KMS-11 (cell line): ENCODE measurements at regions not wholly inside any gene's neighbourhood (a gene's known extent, or its start where the extent isn't known, plus 50 kb on each side); places are given as distances from the start of the nearest gene placed in this dataset.

Experiments used
- H2AFZ ChIP-seq: fragments of 200-600 bp; sonication (generic); 2 replicates; pipeline ENCODE4 v1.6.1; 2016; ENCODE audit warnings: antibody characterized with exemption, mixed run types, low read depth
- H3K27ac ChIP-seq: fragments of 200-600 bp; sonication (generic); 2 replicates; pipeline ENCODE4 v1.6.1; 2016; ENCODE audit warnings: mild to moderate bottlenecking, mixed run types
- H3K27me3 ChIP-seq: fragments of 200-600 bp; sonication (generic); 2 replicates; pipeline ENCODE4 v1.6.1; 2017; ENCODE audit warnings: mild to moderate bottlenecking, low read depth, mixed run types, moderate library complexity; ENCODE audit not compliant: insufficient read depth
- H3K36me3 ChIP-seq: fragments of 200-600 bp; sonication (generic); 2 replicates; pipeline ENCODE4 v1.6.1; 2017; ENCODE audit warnings: mild to moderate bottlenecking, mixed run types; ENCODE audit not compliant: insufficient read depth
- H3K4me1 ChIP-seq: fragments of 200-600 bp; sonication (generic); 2 replicates; pipeline ENCODE4 v1.6.1; 2016; ENCODE audit warnings: mild to moderate bottlenecking, low read depth, mixed run types; ENCODE audit not compliant: poor library complexity, severe bottlenecking
- H3K4me2 ChIP-seq: fragments of 200-600 bp; sonication (generic); 2 replicates; pipeline ENCODE4 v1.7.0; 2016; ENCODE audit warnings: mild to moderate bottlenecking, mixed run types
- H3K4me3 ChIP-seq: fragments of 200-600 bp; sonication (generic); IDR thresholded peaks from 2 replicates; pipeline ENCODE4 v1.6.1; 2017; ENCODE audit warnings: low read depth, low read length, mixed read lengths; ENCODE audit not compliant: insufficient read depth
- H3K79me2 ChIP-seq: fragments of 200-600 bp; sonication (generic); 2 replicates; pipeline ENCODE4 v1.6.1; 2016; ENCODE audit warnings: low read depth, mixed run types; ENCODE audit not compliant: insufficient read depth
- H3K9ac ChIP-seq: fragments of 200-600 bp; sonication (generic); 2 replicates; pipeline ENCODE4 v1.6.1; 2016; ENCODE audit warnings: mild to moderate bottlenecking, mixed run types
- H4K20me1 ChIP-seq: fragments of 200-600 bp; sonication (generic); 2 replicates; pipeline ENCODE4 v1.6.1; 2016; ENCODE audit warnings: mild to moderate bottlenecking, mixed run types; ENCODE audit not compliant: insufficient read depth
- CTCF ChIP-seq: fragments of 200-600 bp; sonication (generic); conservative IDR thresholded peaks from 2 replicates; pipeline ENCODE4 v1.6.1; 2017; ENCODE audit warnings: low read depth, mild to moderate bottlenecking, antibody characterized with exemption, low read length, moderate library complexity, mixed read lengths

GRCh38 chr9:94010980-94011533, 55.9 kb upstream of the BARX1 start:
- no peaks in the 10 kb centered on the region for H3K36me3 ChIP-seq
- H3K9ac ChIP-seq: no peak overlapping the region
- TF ChIP-seq CTCF: no peak
- H3K4me2 ChIP-seq: no peak overlapping the region
- no peaks in the 10 kb centered on the region for H3K4me1 ChIP-seq
- no peaks in the 10 kb centered on the region for H3K27me3 ChIP-seq
- no peak overlapping the region for H3K27ac ChIP-seq
- no peak overlapping the region for H3K4me3 ChIP-seq
- H4K20me1 ChIP-seq: no peaks in the 10 kb centered on the region
- no peaks in the 10 kb centered on the region for H3K79me2 ChIP-seq
- H2AFZ ChIP-seq: no peak overlapping the region

DNA sequence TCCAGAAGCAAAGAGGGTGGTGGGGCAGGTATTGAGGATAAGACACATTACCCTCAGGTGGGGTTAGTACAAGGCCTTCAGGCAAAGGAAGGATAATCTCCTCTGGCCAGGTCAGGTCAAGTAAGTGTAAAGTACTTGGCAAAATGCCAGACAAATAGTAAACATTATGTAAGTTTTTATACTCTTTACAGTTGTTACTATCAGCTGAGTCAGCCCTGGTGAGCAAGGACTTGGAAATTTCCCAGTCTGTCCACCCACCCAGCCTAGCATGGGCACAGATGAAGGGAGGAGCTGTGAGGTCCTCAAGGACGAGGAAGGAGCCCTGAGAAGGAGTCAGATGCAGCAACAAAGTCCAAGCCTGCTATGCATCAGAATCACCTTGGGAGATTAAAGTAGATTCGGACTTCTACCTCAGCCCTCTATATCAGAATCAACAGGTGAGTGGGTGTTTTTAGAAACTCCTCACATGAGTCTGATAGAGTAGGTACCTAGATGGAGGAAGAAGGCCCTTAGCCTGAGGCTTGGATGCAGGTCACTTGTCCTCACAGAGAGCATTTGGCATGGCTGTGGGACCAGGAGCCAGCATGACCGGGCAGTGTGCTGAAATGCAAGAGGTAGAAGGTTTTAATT, 50.2 kb upstream of the BARX1 start:
- Histone ChIP-seq H3K27ac (no peak overlapping the region), H2AFZ (no peak overlapping the region), H3K9ac (no peak overlapping the region), H3K4me2 (no peak overlapping the region), H3K79me2 (no peaks in the 10 kb centered on the region), H3K36me3 (no peaks in the 10 kb centered on the region), H3K4me3 (no peak overlapping the region), H3K4me1 (no peaks in the 10 kb centered on the region), H3K27me3 (no peaks in the 10 kb centered on the region), H4K20me1 (no peaks in the 10 kb centered on the region)
- TF ChIP-seq CTCF: no peak
